ENCODE measurements at regions not wholly inside any gene's neighbourhood (a gene's known extent, or its start where the extent isn't known, plus 50 kb on each side); places are given as distances from the start of the nearest gene placed in this dataset.

GRCh38 chr4:30281986-30282385 lies 438.2 kb upstream of the PCDH7 start (continued):
- TF ChIP-seq CTCF (conservative IDR thresholded peaks at IDR 0.05; ENCODE audit: low read depth in 2 of 2) (no peak), JUNB (IDR thresholded peaks at IDR 0.05; ENCODE audit: unreplicated experiment) (no peak), ETS1 (IDR thresholded peaks at IDR 0.05) (no peak)

GRCh38 chr4:30283336-30283735 lies 436.8 kb upstream of the PCDH7 start:
- H2AFZ ChIP-seq, result no peak overlapping the region
- H3K27ac ChIP-seq (ENCODE audit: low read depth), result no peak overlapping the region
- Mint-ChIP-seq H3K36me3 (ENCODE audit: low read depth) (no peaks in the 10 kb centered on the region), H3K4me3 (no peak overlapping the region), H3K27me3 (ENCODE audit: insufficient read depth, low read depth, poor library complexity) (no peaks in the 10 kb centered on the region), H3K27ac (no peak overlapping the region), H3K4me1 (no peaks in the 10 kb centered on the region), H3K9me3 (no peaks in the 10 kb centered on the region)
- no peaks in the 10 kb centered on the region for H4K20me1 ChIP-seq (replicated peaks; ENCODE audit: insufficient read depth)
- 0 out of 2 replicates have a peak, but pooled peaks cover 12% of the 10 kb centered on the region for H3K9me2 ChIP-seq (ENCODE audit: insufficient read depth)
- no peaks in the 10 kb centered on the region for H3K4me1 ChIP-seq (ENCODE audit: insufficient read depth)
- DNase-seq (ENCODE audit: low spot score) (no peak), ATAC-seq (no peak)
- no peak overlapping the region for H3K4me2 ChIP-seq
- no peak overlapping the region for H3K4me3 ChIP-seq
- H3K36me3 ChIP-seq (ENCODE audit: insufficient read depth), result no peaks in the 10 kb centered on the region
- H3K27me3 ChIP-seq (ENCODE audit: insufficient read depth), result no peaks in the 10 kb centered on the region
- H3F3A ChIP-seq (replicated peaks; ENCODE audit: low read depth), result 0 out of 2 replicates have a peak, but pooled peaks cover 3% of the 10 kb centered on the region
- H3K79me2 ChIP-seq (replicated peaks; ENCODE audit: insufficient read depth), result no peaks in the 10 kb centered on the region
- no peak for TF ChIP-seq NANOG (IDR thresholded peaks at IDR 0.05; ENCODE audit: borderline replicate concordance)
- TF ChIP-seq JUNB (IDR thresholded peaks at IDR 0.05; ENCODE audit: unreplicated experiment), result no peak
- TF ChIP-seq ZNF114 (CRISPR knock-in tag; IDR thresholded peaks at IDR 0.05), result no peak
- no peak for TF ChIP-seq CTCF (conservative IDR thresholded peaks at IDR 0.05; ENCODE audit: low read depth in 2 of 2)
- TF ChIP-seq EZH2phosphoT487 (IDR thresholded peaks at IDR 0.05; ENCODE audit: unreplicated experiment), result no peak
- TF ChIP-seq ZNF331 (CRISPR knock-in tag; IDR thresholded peaks at IDR 0.05; ENCODE audit: low read depth), result no peak
- no peak for TF ChIP-seq CREB1 (CRISPR knock-in tag; IDR thresholded peaks at IDR 0.05; ENCODE audit: low read depth)
- no peak for TF ChIP-seq EZH2 (IDR thresholded peaks at IDR 0.05; ENCODE audit: low read depth, unreplicated experiment)
- TF ChIP-seq ETS1 (IDR thresholded peaks at IDR 0.05), result no peak
- TF ChIP-seq STAT1 (IDR thresholded peaks at IDR 0.05; ENCODE audit: unreplicated experiment), result no peak
- TF ChIP-seq ZNF462 (CRISPR knock-in tag; IDR thresholded peaks at IDR 0.05), result no peak
- no peak for TF ChIP-seq POLR2AphosphoS5 (IDR thresholded peaks at IDR 0.05; ENCODE audit: low read depth)
